ENCODE measurements at regions not wholly inside any gene's neighbourhood (a gene's known extent, or its start where the extent isn't known, plus 50 kb on each side); places are given as distances from the start of the nearest gene placed in this dataset.

- Histone ChIP-seq H3K27ac (ENCODE audit: low read depth, low read length) (no peak overlapping the region), H3K4me1 (ENCODE audit: insufficient read depth, low read length) (no peaks in the 10 kb centered on the region), H4K20me1 (ENCODE audit: insufficient read depth, low read length) (no peaks in the 10 kb centered on the region), H3K9me3 (ENCODE audit: insufficient read depth, low read depth, low read length) (no peaks in the 10 kb centered on the region), H3K4me3 (ENCODE audit: insufficient read depth, low read depth, low read length) (no peak overlapping the region), H3K79me2 (ENCODE audit: insufficient read depth, low read length) (no peaks in the 10 kb centered on the region), H3K36me3 (ENCODE audit: insufficient read depth, low read length) (no peaks in the 10 kb centered on the region), H3K9ac (ENCODE audit: low read length) (no peak overlapping the region), H3K4me2 (ENCODE audit: low read length) (no peak overlapping the region), H3K27me3 (ENCODE audit: insufficient read depth, low read length) (no peaks in the 10 kb centered on the region), H2AFZ (ENCODE audit: low read depth, low read length) (no peak overlapping the region)
- H3K4me3 Mint-ChIP-seq (ENCODE audit: unreplicated experiment), result no peak overlapping the region
- peaks cover 8% of the 10 kb centered on the region for H3K4me1 Mint-ChIP-seq (ENCODE audit: low read depth, unreplicated experiment)
- TF ChIP-seq EZH2 (IDR thresholded peaks at IDR 0.05; ENCODE audit: insufficient read depth, low read length), result no peak
- TF ChIP-seq CTCF (IDR thresholded peaks at IDR 0.05; ENCODE audit: insufficient read depth, low read depth, low read length), result no peak
- H3K9me3 Mint-ChIP-seq (ENCODE audit: unreplicated experiment), result no peaks in the 10 kb centered on the region
- H3K27ac Mint-ChIP-seq (ENCODE audit: unreplicated experiment), result no peak overlapping the region
- FAIRE-seq, result no peak
- H3K36me3 Mint-ChIP-seq (ENCODE audit: low read depth, unreplicated experiment), result no peaks in the 10 kb centered on the region
- no peaks in the 10 kb centered on the region for H3K27me3 Mint-ChIP-seq (ENCODE audit: low read depth, unreplicated experiment)
- no peak for DNase-seq (ENCODE audit: low read depth)
These were observed 142.1 kb downstream of the FAM124B start for GRCh38 chr2:224259831-224260230.

GRCh38 chr2:224258059-224258458, 143.8 kb downstream of the FAM124B start:
- Histone ChIP-seq H3K36me3 (ENCODE audit: insufficient read depth, low read length) (no peaks in the 10 kb centered on the region), H3K4me3 (ENCODE audit: insufficient read depth, low read depth, low read length) (no peak overlapping the region), H3K4me2 (ENCODE audit: low read length) (no peak overlapping the region), H3K4me1 (ENCODE audit: insufficient read depth, low read length) (no peaks in the 10 kb centered on the region), H3K9ac (ENCODE audit: low read length) (no peak overlapping the region), H3K27ac (ENCODE audit: low read depth, low read length) (no peak overlapping the region), H3K79me2 (ENCODE audit: insufficient read depth, low read length) (no peaks in the 10 kb centered on the region), H4K20me1 (ENCODE audit: insufficient read depth, low read length) (no peaks in the 10 kb centered on the region), H2AFZ (ENCODE audit: low read depth, low read length) (no peak overlapping the region), H3K27me3 (ENCODE audit: insufficient read depth, low read length) (no peaks in the 10 kb centered on the region), H3K9me3 (ENCODE audit: insufficient read depth, low read depth, low read length) (no peaks in the 10 kb centered on the region)
- Mint-ChIP-seq H3K9me3 (ENCODE audit: unreplicated experiment) (no peaks in the 10 kb centered on the region), H3K27me3 (ENCODE audit: low read depth, unreplicated experiment) (no peaks in the 10 kb centered on the region), H3K4me1 (ENCODE audit: low read depth, unreplicated experiment) (no peaks in the 10 kb centered on the region), H3K27ac (ENCODE audit: unreplicated experiment) (no peak overlapping the region), H3K36me3 (ENCODE audit: low read depth, unreplicated experiment) (no peaks in the 10 kb centered on the region), H3K4me3 (ENCODE audit: unreplicated experiment) (no peak overlapping the region)
- FAIRE-seq (no peak), DNase-seq (ENCODE audit: low read depth) (no peak)
- TF ChIP-seq CTCF (IDR thresholded peaks at IDR 0.05; ENCODE audit: insufficient read depth, low read depth, low read length), result no peak
- TF ChIP-seq EZH2 (IDR thresholded peaks at IDR 0.05; ENCODE audit: insufficient read depth, low read length), result no peak

GRCh38 chr2:224257156-224257555, 144.8 kb downstream of the FAM124B start:
- Mint-ChIP-seq H3K36me3 (ENCODE audit: low read depth, unreplicated experiment) (no peaks in the 10 kb centered on the region), H3K9me3 (ENCODE audit: unreplicated experiment) (no peaks in the 10 kb centered on the region), H3K27ac (ENCODE audit: unreplicated experiment) (no peak overlapping the region), H3K4me1 (ENCODE audit: low read depth, unreplicated experiment) (no peaks in the 10 kb centered on the region), H3K27me3 (ENCODE audit: low read depth, unreplicated experiment) (no peaks in the 10 kb centered on the region), H3K4me3 (ENCODE audit: unreplicated experiment) (no peak overlapping the region)
- no peak overlapping the region for H3K27ac ChIP-seq (ENCODE audit: low read depth, low read length)
- TF ChIP-seq EZH2 (IDR thresholded peaks at IDR 0.05; ENCODE audit: insufficient read depth, low read length) (no peak), CTCF (IDR thresholded peaks at IDR 0.05; ENCODE audit: insufficient read depth, low read depth, low read length) (no peak)
- no peak overlapping the region for H2AFZ ChIP-seq (ENCODE audit: low read depth, low read length)
- H3K9ac ChIP-seq (ENCODE audit: low read length), result no peak overlapping the region
- H3K36me3 ChIP-seq (ENCODE audit: insufficient read depth, low read length), result no peaks in the 10 kb centered on the region
- no peaks in the 10 kb centered on the region for H4K20me1 ChIP-seq (ENCODE audit: insufficient read depth, low read length)
- no peaks in the 10 kb centered on the region for H3K9me3 ChIP-seq (ENCODE audit: insufficient read depth, low read depth, low read length)
- H3K27me3 ChIP-seq (ENCODE audit: insufficient read depth, low read length), result no peaks in the 10 kb centered on the region
- H3K4me1 ChIP-seq (ENCODE audit: insufficient read depth, low read length), result no peaks in the 10 kb centered on the region
- no peak overlapping the region for H3K4me3 ChIP-seq (ENCODE audit: insufficient read depth, low read depth, low read length)
- FAIRE-seq, result no peak
- H3K4me2 ChIP-seq (ENCODE audit: low read length), result no peak overlapping the region
- DNase-seq (ENCODE audit: low read depth), result no peak
- no peaks in the 10 kb centered on the region for H3K79me2 ChIP-seq (ENCODE audit: insufficient read depth, low read length)

Data from astrocyte (in vitro differentiated cells and primary cell).